ENCODE measurements at regions not wholly inside any gene's neighbourhood (a gene's known extent, or its start where the extent isn't known, plus 50 kb on each side); places are given as distances from the start of the nearest gene placed in this dataset.
"Not testable (repeated sequence)": the region's sequence is repeated elsewhere in the genome, so short reads cannot be mapped to it uniquely, and the experiment has no call there.

DNA sequence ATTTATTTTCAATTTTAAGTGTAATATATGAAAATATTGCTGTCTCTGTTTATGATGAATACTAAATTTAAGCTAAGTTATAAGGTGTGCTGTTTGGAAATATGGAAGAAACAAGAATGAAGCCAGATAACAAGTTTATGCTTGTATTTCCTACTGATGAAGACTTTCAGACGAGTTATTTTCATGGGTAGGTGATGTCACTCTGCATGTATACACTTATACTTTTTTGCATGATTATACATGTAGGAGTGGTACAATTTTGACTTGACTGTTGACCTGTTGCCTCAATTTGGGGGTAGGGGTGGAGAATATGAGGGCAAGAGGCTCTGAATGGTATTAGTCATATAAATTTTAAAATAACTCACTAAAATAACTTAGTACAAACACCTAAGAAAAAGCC, 133.7 kb downstream of the HAUS1 start:
- Histone ChIP-seq H3K4me2 (ENCODE audit: low read length) (no peak overlapping the region), H3K36me3 (ENCODE audit: low read depth, low read length) (no peaks in the 10 kb centered on the region), H3K4me1 (ENCODE audit: insufficient read depth, low read length) (no peaks in the 10 kb centered on the region), H3K27ac (ENCODE audit: low read length) (no peak overlapping the region), H3K9me2 (replicated peaks; ENCODE audit: low read length) (no peaks in the 10 kb centered on the region), H3K27me3 (ENCODE audit: low read length) (no peaks in the 10 kb centered on the region), H3F3A (ENCODE audit: low read length, unreplicated experiment) (no peaks in the 10 kb centered on the region), H3K4me3 (ENCODE audit: low read length) (no peak overlapping the region), H3K9ac (ENCODE audit: low read length) (no peak overlapping the region), H4K20me1 (ENCODE audit: low read length) (no peaks in the 10 kb centered on the region), H3K79me2 (ENCODE audit: low read length) (no peaks in the 10 kb centered on the region), H2AFZ (ENCODE audit: low read length) (no peak overlapping the region), H3K9me3 (ENCODE audit: low read length) (no peaks in the 10 kb centered on the region)
- ATAC-seq, result no peak
- DNase-seq, result no peak
- TF ChIP-seq EZH2phosphoT487 (IDR thresholded peaks at IDR 0.05; ENCODE audit: borderline replicate concordance, low read length) (no peak), EZH2 (IDR thresholded peaks at IDR 0.05; ENCODE audit: low read length, unreplicated experiment) (no peak)
- TF ChIP-seq, protein P1, sequence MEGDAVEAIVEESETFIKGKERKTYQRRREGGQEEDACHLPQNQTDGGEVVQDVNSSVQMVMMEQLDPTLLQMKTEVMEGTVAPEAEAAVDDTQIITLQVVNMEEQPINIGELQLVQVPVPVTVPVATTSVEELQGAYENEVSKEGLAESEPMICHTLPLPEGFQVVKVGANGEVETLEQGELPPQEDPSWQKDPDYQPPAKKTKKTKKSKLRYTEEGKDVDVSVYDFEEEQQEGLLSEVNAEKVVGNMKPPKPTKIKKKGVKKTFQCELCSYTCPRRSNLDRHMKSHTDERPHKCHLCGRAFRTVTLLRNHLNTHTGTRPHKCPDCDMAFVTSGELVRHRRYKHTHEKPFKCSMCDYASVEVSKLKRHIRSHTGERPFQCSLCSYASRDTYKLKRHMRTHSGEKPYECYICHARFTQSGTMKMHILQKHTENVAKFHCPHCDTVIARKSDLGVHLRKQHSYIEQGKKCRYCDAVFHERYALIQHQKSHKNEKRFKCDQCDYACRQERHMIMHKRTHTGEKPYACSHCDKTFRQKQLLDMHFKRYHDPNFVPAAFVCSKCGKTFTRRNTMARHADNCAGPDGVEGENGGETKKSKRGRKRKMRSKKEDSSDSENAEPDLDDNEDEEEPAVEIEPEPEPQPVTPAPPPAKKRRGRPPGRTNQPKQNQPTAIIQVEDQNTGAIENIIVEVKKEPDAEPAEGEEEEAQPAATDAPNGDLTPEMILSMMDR (conservative IDR thresholded peaks at IDR 0.05; ENCODE audit: low read depth, low read length), result no peak
- CTCF ChIA-PET, result no interaction called here
- no TSS peak for BruUV-seq (replicated peaks)
- POLR2A ChIA-PET (ENCODE audit: unreplicated experiment), result no interaction called here
- intact Hi-C loops (cut with micrococcal nuclease), result no loop called here

DNA sequence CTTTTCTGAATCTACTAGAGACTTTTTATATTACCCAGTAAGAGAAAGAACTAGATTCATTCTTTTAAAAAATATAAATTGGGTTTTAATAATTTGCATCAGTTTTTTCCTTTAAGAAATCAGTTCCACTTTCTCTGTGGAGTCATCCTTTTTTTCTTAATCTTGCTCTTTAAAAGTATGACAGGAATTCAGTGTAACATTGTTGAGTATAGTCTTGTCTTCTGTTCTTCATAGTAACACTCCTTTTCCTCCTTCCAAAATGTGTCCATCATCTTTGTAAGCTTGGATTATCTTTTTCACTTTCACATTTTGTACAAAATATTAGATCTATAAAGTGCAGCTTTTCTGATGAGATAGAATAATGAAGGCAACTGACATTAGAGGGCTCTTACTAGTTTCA, 135.4 kb downstream of the HAUS1 start:
- Histone ChIP-seq H3F3A (ENCODE audit: low read length, unreplicated experiment) (no peaks in the 10 kb centered on the region), H3K9me2 (replicated peaks; ENCODE audit: low read length) (no peaks in the 10 kb centered on the region), H3K4me2 (ENCODE audit: low read length) (no peak overlapping the region), H3K79me2 (ENCODE audit: low read length) (no peaks in the 10 kb centered on the region), H3K27me3 (ENCODE audit: low read length) (no peaks in the 10 kb centered on the region), H3K36me3 (ENCODE audit: low read depth, low read length) (no peaks in the 10 kb centered on the region), H3K9ac (ENCODE audit: low read length) (no peak overlapping the region), H3K4me1 (ENCODE audit: insufficient read depth, low read length) (no peaks in the 10 kb centered on the region), H3K27ac (ENCODE audit: low read length) (no peak overlapping the region), H2AFZ (ENCODE audit: low read length) (no peak overlapping the region), H4K20me1 (ENCODE audit: low read length) (no peaks in the 10 kb centered on the region), H3K4me3 (ENCODE audit: low read length) (no peak overlapping the region), H3K9me3 (ENCODE audit: low read length) (no peaks in the 10 kb centered on the region)
- DNase-seq (no peak), ATAC-seq (no peak)
- BruUV-seq (replicated peaks), result no TSS peak
- TF ChIP-seq, protein P1 (conservative IDR thresholded peaks at IDR 0.05; ENCODE audit: low read depth, low read length), result no peak
- TF ChIP-seq EZH2 (IDR thresholded peaks at IDR 0.05; ENCODE audit: low read length, unreplicated experiment) (no peak), EZH2phosphoT487 (IDR thresholded peaks at IDR 0.05; ENCODE audit: borderline replicate concordance, low read length) (no peak)
- intact Hi-C loops (cut with micrococcal nuclease), result no loop called here
- ChIA-PET POLR2A (ENCODE audit: unreplicated experiment) (no interaction called here), CTCF (no interaction called here)

DNA sequence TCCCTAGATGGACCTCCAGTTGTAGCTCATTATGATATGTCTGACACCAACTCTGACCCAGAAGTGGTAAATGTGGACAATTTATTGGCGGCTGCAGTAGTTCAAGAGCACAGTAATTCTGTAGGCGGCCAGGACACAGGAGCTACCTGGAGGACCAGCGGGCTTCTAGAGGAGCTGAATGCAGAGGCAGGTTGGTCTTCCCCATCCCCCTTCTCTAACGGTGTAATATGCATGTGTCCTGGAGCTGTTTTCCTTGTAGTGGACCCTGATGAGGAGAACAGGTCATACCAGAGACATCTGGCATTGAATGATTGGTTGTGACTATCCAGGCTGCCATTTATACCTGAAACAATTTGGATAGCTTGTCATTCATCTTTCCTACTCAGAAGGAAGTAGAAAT, 135.8 kb downstream of the HAUS1 start:
- intact Hi-C loops (cut with micrococcal nuclease), result no loop called here
- Histone ChIP-seq H2AFZ (ENCODE audit: low read length) (no peak overlapping the region), H3K9ac (ENCODE audit: low read length) (no peak overlapping the region), H3K27ac (ENCODE audit: low read length) (no peak overlapping the region), H4K20me1 (ENCODE audit: low read length) (no peaks in the 10 kb centered on the region), H3K79me2 (ENCODE audit: low read length) (no peaks in the 10 kb centered on the region), H3K9me2 (replicated peaks; ENCODE audit: low read length) (no peaks in the 10 kb centered on the region), H3F3A (ENCODE audit: low read length, unreplicated experiment) (no peaks in the 10 kb centered on the region), H3K4me3 (ENCODE audit: low read length) (no peak overlapping the region), H3K9me3 (ENCODE audit: low read length) (no peaks in the 10 kb centered on the region), H3K27me3 (ENCODE audit: low read length) (no peaks in the 10 kb centered on the region), H3K4me2 (ENCODE audit: low read length) (no peak overlapping the region), H3K36me3 (ENCODE audit: low read depth, low read length) (no peaks in the 10 kb centered on the region), H3K4me1 (ENCODE audit: insufficient read depth, low read length) (no peaks in the 10 kb centered on the region)
- ChIA-PET POLR2A (ENCODE audit: unreplicated experiment) (no interaction called here), CTCF (no interaction called here)
- TF ChIP-seq, protein P1 (conservative IDR thresholded peaks at IDR 0.05; ENCODE audit: low read depth, low read length), result no peak
- no peak for TF ChIP-seq EZH2phosphoT487 (IDR thresholded peaks at IDR 0.05; ENCODE audit: borderline replicate concordance, low read length)
- no peak for TF ChIP-seq EZH2 (IDR thresholded peaks at IDR 0.05; ENCODE audit: low read length, unreplicated experiment)
- ATAC-seq (no peak), DNase-seq (no peak)
- no TSS peak for BruUV-seq (replicated peaks)

DNA sequence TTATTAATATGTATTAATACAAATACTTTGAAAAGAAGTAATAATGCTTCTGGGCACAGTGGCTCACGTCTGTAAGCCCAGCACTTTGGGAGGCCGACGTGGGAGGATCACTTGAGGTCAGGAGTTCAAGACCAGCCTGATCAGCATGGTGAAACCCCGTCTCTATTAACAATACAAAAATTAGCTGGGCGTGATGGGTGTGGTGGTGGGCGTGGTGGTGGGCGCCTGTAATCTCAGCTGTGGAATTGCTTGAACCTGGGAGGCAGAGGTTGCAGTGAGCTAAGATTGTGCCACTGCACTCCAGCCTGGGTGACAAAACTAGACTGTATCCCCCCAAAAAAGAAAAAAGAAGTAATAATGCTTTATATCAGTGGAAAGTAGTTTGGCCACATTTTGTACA, 137.2 kb downstream of the HAUS1 start:
- H3K9ac ChIP-seq (ENCODE audit: low read length); H3K27me3 ChIP-seq (ENCODE audit: low read length); intact Hi-C loops (cut with micrococcal nuclease); H2AFZ ChIP-seq (ENCODE audit: low read length); H3K4me3 ChIP-seq (ENCODE audit: low read length); H3K9me2 ChIP-seq (replicated peaks; ENCODE audit: low read length); H3K27ac ChIP-seq (ENCODE audit: low read length); H3K4me1 ChIP-seq (ENCODE audit: insufficient read depth, low read length); BruUV-seq (replicated peaks); CTCF ChIA-PET; H3K79me2 ChIP-seq (ENCODE audit: low read length); H3F3A ChIP-seq (ENCODE audit: low read length, unreplicated experiment); DNase-seq; H3K36me3 ChIP-seq (ENCODE audit: low read depth, low read length); H3K4me2 ChIP-seq (ENCODE audit: low read length); ATAC-seq; H4K20me1 ChIP-seq (ENCODE audit: low read length); POLR2A ChIA-PET (ENCODE audit: unreplicated experiment); H3K9me3 ChIP-seq (ENCODE audit: low read length): not testable (repeated sequence)
